GM12865 (cell line): ENCODE measurements at regions not wholly inside any gene's neighbourhood (a gene's known extent, or its start where the extent isn't known, plus 50 kb on each side); places are given as distances from the start of the nearest gene placed in this dataset.
A peak's percentile ranks its signal among the peaks of the same experiment; 100 is the strongest.

Experiments
- DNase-seq: peaks from one replicate; pipeline ENCODE4 v3.0.0; 2010; ENCODE audit warnings: low read depth
- H3K4me3 ChIP-seq: 2 replicates; pipeline ENCODE4 v1.5.1; 2011; ENCODE audit warnings: mild to moderate bottlenecking, low read depth, low read length, control low read depth
- CTCF ChIP-seq: IDR thresholded peaks from 2 replicates; pipeline ENCODE4 v1.5.1; 2011; ENCODE audit warnings: low read length, control low read depth, low read depth, inconsistent platforms; ENCODE audit not compliant: insufficient read depth; ENCODE audit errors: missing control alignments

- TF ChIP-seq CTCF = no peak
- no peak overlapping the region for H3K4me3 ChIP-seq
- DNase-seq = no peak
Observed at GRCh38 chr2:122523981-122524380, 768.5 kb downstream of the TSN start.

GRCh38 chr2:122525336-122525735, 769.9 kb downstream of the TSN start:
- DNase-seq = no peak
- H3K4me3 ChIP-seq = no peak overlapping the region

DNA sequence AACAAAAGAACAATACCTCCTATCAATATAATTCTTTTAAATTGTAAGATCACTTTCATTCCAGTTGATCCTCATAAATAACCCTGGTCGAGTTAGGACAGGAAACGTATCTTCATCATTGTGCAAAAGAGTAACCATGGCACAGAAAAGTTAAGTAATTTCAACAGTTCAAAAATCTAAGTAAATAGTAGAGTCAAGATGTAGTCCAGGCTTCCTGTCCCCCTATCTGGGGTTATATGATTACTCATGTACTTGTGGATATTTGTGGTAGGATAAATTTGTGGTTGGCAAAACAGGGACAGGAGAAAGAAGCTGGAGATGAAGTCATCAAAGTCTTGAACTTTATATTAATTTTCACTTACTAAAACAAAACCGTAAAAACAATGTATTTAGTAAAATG, 772.6 kb downstream of the TSN start:
- TF ChIP-seq CTCF = no peak
- no peak overlapping the region for H3K4me3 ChIP-seq
- no peak for DNase-seq

More at GRCh38 chr2:122525336-122525735, 769.9 kb downstream of the TSN start:
- no peak for TF ChIP-seq CTCF

DNA sequence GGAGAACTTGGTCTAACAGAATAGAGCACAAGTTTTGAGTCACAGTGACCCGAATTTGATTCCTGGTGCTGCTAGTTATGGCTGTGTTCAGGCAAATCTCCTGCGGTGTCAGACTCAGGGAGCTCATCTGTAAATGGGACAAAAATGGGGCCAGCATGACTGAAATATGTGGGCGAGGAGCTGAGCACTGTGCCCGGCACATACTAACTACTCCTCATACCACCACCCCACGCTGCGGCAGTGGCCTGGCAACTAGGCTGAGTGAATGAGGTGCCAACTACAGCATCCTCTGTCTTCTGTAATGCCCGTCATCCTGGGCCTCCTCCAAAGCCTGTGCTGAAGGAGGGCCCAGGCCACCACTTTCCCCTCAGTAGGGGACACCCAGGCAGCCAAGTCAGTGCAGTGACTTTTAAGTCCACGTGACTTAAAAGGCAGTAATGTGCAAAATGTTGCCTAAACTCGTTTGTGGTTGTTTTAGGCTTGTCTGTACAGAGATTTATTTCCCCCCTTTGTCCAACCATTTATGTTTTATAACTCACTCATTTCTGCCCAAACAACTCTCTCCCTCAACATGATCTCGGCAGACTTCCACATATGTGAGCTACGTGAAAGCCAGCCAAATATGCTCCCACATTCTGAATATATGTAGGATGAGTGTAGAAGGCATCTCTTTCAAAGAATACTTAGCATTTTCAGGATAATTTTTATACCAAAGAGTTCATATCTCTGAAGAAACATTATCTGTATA, 773.7 kb downstream of the TSN start:
- no peak for DNase-seq
- TF ChIP-seq CTCF = no peak
- H3K4me3 ChIP-seq = no peak overlapping the region

DNA sequence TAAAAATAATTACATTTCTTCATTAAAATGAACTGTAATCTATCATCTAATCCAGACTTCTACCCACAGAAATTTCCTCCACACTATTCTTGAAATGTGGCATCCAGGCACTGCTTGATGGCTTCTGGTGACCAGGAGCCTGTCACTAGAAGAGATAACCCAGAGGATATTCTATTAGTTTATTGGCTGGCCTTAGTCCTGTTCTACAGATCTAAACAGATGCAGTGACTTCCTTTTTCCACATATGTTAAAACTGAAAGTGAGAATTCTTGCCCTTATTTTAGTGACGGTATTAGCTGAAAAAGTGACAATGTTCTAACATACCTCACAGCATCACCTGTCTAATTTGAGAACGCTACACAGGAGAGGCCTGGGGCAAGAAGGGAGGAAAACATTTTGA, 775.4 kb downstream of the TSN start:
- DNase-seq = peak; percentile 14
- H3K4me3 ChIP-seq = no peak overlapping the region
- TF ChIP-seq CTCF = no peak

DNA sequence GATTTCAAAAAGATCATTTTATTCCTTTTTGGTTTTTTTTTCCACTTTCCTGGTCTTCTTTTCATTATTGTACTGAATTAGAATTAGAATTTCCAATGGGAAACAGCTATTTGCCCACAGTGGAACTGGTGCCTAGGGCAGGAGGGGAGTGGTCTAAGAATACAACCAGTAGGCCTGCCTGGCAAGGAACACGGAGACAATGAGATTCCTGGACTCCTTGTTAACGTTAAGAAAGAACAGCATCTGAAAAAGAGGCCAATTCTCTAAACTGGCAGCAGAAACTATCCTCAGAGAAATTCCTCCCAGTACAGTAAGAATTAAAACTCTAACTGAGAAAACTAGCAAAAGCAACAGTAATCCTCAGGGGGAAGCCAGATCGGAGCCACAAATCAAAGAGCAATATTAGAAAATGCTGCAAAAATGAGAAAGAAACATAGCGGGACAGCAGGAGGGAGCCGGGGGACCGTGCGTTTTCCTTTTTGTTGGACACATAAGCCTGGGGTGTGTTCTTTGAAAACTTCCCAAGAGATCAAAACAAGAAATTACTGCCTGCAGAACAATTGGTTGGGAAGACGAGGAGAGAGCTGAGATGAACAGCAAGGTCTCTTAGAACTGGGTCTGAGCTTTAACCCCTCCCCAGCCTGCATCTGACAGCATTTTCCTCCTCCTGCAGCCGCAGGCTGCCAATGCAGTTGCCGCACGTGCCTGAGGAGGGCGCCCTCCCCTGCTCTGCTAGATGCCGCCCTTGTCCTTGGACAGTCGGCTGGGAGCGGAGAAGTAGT, 776.0 kb downstream of the TSN start:
- no peak overlapping the region for H3K4me3 ChIP-seq
- peak; percentile 24 for TF ChIP-seq CTCF
- DNase-seq = no peak
